EL (cell line): ENCODE measurements at regions not wholly inside any gene's neighbourhood (a gene's known extent, or its start where the extent isn't known, plus 50 kb on each side); places are given as distances from the start of the nearest gene placed in this dataset.
A peak's percentile ranks its signal among the peaks of the same experiment; 100 is the strongest.

Experiments
- DNase-seq: peaks from one replicate; pipeline ENCODE4 v3.0.0-alpha.2; 2016

GRCh38 chr12:78795934-78796445, 68.6 kb upstream of the SYT1 start:
- no peak for DNase-seq

GRCh38 chr12:78797196-78797931, 67.2 kb upstream of the SYT1 start:
- peak; percentile 36 for DNase-seq

- no peak for DNase-seq
Measured at GRCh38 chr12:78799649-78800048, 64.9 kb upstream of the SYT1 start.

GRCh38 chr12:78802593-78802992, 62.0 kb upstream of the SYT1 start:
- DNase-seq: peak; percentile 66

GRCh38 chr12:78804262-78804661, 60.3 kb upstream of the SYT1 start:
- no peak for DNase-seq
